ENCODE measurements at regions not wholly inside any gene's neighbourhood (a gene's known extent, or its start where the extent isn't known, plus 50 kb on each side); places are given as distances from the start of the nearest gene placed in this dataset.

DNA sequence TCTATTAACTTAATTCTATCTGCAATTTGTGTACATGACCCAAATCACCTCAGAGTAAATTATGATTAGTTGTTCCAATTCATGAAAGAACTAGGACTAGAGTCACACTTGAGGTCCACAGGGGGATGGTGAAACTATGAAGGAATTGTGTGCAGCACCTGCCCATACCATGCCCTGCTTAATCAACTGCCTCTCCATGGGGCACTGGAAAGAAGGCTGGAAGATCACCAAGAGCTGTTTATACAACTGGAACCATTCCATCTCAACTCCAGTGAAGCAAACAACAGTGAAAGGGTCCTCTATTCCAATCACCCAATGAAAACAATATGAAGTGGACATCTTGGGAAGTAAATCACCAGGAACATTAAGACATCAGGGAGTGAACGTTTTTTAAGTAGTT is 98.7 kb upstream of the SEMA3D start:
- H3K79me2 ChIP-seq (ENCODE audit: control insufficient read depth, insufficient read depth, low read length): no peaks in the 10 kb centered on the region
- no peak overlapping the region for H3K4me2 ChIP-seq (ENCODE audit: insufficient read depth, low read length)
- no peaks in the 10 kb centered on the region for H4K20me1 ChIP-seq (replicated peaks; ENCODE audit: control insufficient read depth, insufficient read depth, low read length)
- H3K36me3 ChIP-seq (ENCODE audit: control insufficient read depth, insufficient read depth, low read length): no peaks in the 10 kb centered on the region
- no TSS peak for BruUV-seq (replicated peaks)
- ATAC-seq (no peak), DNase-seq (ENCODE audit: extremely low read depth in 1 of 4, low spot score in 3 of 4) (no peak), FAIRE-seq (no peak)
- no peak overlapping the region for H2AFZ ChIP-seq (ENCODE audit: low read depth, low read length)
- H3K4me3 ChIP-seq: no peak overlapping the region
- intact Hi-C loops (cut with micrococcal nuclease) (no loop called here), in situ Hi-C loops (cut with MboI) (no loop called here)
- ChIA-PET POLR2A (interaction anchor here (0.6 kb wide), 1 partner anchor 616 kb away, joined by 3 read pairs; no protein-coding TSS in a partner anchor), CTCF (ENCODE audit: low intra/inter-chr PET ratio) (no interaction called here)
- peaks cover 2% of the 10 kb centered on the region for H3K9me3 ChIP-seq (replicated peaks; ENCODE audit: control insufficient read depth, insufficient read depth, low read depth, low read length)
- no peaks in the 10 kb centered on the region for H3K9me1 ChIP-seq (ENCODE audit: control insufficient read depth, insufficient read depth, low read length)
- TF ChIP-seq FOXA1 (IDR thresholded peaks at IDR 0.05; ENCODE audit: borderline replicate concordance): no peak
- TF ChIP-seq ZNF316 (IDR thresholded peaks at IDR 0.05): no peak
- no peak for TF ChIP-seq COPS2 (conservative IDR thresholded peaks at IDR 0.05)
- TF ChIP-seq, protein P1, sequence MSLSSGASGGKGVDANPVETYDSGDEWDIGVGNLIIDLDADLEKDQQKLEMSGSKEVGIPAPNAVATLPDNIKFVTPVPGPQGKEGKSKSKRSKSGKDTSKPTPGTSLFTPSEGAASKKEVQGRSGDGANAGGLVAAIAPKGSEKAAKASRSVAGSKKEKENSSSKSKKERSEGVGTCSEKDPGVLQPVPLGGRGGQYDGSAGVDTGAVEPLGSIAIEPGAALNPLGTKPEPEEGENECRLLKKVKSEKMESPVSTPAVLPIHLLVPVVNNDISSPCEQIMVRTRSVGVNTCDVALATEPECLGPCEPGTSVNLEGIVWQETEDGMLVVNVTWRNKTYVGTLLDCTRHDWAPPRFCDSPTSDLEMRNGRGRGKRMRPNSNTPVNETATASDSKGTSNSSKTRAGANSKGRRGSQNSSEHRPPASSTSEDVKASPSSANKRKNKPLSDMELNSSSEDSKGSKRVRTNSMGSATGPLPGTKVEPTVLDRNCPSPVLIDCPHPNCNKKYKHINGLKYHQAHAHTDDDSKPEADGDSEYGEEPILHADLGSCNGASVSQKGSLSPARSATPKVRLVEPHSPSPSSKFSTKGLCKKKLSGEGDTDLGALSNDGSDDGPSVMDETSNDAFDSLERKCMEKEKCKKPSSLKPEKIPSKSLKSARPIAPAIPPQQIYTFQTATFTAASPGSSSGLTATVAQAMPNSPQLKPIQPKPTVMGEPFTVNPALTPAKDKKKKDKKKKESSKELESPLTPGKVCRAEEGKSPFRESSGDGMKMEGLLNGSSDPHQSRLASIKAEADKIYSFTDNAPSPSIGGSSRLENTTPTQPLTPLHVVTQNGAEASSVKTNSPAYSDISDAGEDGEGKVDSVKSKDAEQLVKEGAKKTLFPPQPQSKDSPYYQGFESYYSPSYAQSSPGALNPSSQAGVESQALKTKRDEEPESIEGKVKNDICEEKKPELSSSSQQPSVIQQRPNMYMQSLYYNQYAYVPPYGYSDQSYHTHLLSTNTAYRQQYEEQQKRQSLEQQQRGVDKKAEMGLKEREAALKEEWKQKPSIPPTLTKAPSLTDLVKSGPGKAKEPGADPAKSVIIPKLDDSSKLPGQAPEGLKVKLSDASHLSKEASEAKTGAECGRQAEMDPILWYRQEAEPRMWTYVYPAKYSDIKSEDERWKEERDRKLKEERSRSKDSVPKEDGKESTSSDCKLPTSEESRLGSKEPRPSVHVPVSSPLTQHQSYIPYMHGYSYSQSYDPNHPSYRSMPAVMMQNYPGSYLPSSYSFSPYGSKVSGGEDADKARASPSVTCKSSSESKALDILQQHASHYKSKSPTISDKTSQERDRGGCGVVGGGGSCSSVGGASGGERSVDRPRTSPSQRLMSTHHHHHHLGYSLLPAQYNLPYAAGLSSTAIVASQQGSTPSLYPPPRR (CRISPR knock-in tag; IDR thresholded peaks at IDR 0.05; ENCODE audit: borderline replicate concordance): no peak
- no peak for TF ChIP-seq FOXJ3 (CRISPR knock-in tag; IDR thresholded peaks at IDR 0.05)
- TF ChIP-seq TAL1 (IDR thresholded peaks at IDR 0.05): no peak
- TF ChIP-seq EGR1 (conservative IDR thresholded peaks at IDR 0.05): no peak
- TF ChIP-seq ELF4 (CRISPR knock-in tag; IDR thresholded peaks at IDR 0.05): no peak
- no peak for TF ChIP-seq KLF1 (tag; IDR thresholded peaks at IDR 0.05)
- TF ChIP-seq TGIF2 (CRISPR knock-in tag; IDR thresholded peaks at IDR 0.05): no peak
- TF ChIP-seq KLF10 (CRISPR knock-in tag; IDR thresholded peaks at IDR 0.05): no peak
- TF ChIP-seq GTF2E2 (tag; IDR thresholded peaks at IDR 0.05): no peak
- TF ChIP-seq, protein P2, sequence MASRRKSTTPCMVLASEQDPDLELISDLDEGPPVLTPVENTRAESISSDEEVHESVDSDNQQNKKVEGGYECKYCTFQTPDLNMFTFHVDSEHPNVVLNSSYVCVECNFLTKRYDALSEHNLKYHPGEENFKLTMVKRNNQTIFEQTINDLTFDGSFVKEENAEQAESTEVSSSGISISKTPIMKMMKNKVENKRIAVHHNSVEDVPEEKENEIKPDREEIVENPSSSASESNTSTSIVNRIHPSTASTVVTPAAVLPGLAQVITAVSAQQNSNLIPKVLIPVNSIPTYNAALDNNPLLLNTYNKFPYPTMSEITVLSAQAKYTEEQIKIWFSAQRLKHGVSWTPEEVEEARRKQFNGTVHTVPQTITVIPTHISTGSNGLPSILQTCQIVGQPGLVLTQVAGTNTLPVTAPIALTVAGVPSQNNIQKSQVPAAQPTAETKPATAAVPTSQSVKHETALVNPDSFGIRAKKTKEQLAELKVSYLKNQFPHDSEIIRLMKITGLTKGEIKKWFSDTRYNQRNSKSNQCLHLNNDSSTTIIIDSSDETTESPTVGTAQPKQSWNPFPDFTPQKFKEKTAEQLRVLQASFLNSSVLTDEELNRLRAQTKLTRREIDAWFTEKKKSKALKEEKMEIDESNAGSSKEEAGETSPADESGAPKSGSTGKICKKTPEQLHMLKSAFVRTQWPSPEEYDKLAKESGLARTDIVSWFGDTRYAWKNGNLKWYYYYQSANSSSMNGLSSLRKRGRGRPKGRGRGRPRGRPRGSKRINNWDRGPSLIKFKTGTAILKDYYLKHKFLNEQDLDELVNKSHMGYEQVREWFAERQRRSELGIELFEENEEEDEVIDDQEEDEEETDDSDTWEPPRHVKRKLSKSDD (conservative IDR thresholded peaks at IDR 0.05; ENCODE audit: low read length): no peak
- no peak for TF ChIP-seq RFX1 (IDR thresholded peaks at IDR 0.05)
- no peak for TF ChIP-seq SETDB1 (IDR thresholded peaks at IDR 0.05; ENCODE audit: low read length)
- H3K27ac ChIP-seq (ENCODE audit: extremely low read depth, low read depth, low read length): no peak overlapping the region
- no peaks in the 10 kb centered on the region for H3K4me1 ChIP-seq (replicated peaks in 1 of 2; ENCODE audit: control insufficient read depth in 2 of 2, insufficient read depth in 2 of 2, low read length in 2 of 2)
- H3K9ac ChIP-seq (ENCODE audit: insufficient read depth in 1 of 2, low read depth in 2 of 2, low read length in 2 of 2): no peak overlapping the region
- 0% methylated on average over 1 of the region's 1 CpG for WGBS (ENCODE audit: insufficient coverage, low coverage, missing lambda C conversion rate)
- H3K27me3 ChIP-seq (ENCODE audit: control insufficient read depth in 2 of 2, insufficient read depth in 2 of 2, low read length in 2 of 2): no peaks in the 10 kb centered on the region

Data from K562 (cell line).